Stimulated activated CD4-positive, alpha-beta T cell treated with anti-CD3 and anti-CD28 coated beads, Interleukin-12 subunit alpha, Interleukin-12 subunit beta, amount 100 ng/mL, for 24 hours (primary cell): ENCODE measurements at regions not wholly inside any gene's neighbourhood (a gene's known extent, or its start where the extent isn't known, plus 50 kb on each side); places are given as distances from the start of the nearest gene placed in this dataset.
"Not testable (repeated sequence)": the region's sequence is repeated elsewhere in the genome, so short reads cannot be mapped to it uniquely, and the experiment has no call there.

ENCODE experiments used
- DNase-seq, 2 experiments: peaks; one replicate each; pipeline ENCODE4 v3.0.0-alpha.2; 2020; ENCODE audit warnings: low read depth in 2 of 2

- no peak for DNase-seq
Observed at GRCh38 chr9:88596376-88596775, 61.4 kb downstream of the NXNL2 start.

- no peak for DNase-seq
Observed at GRCh38 chr9:88604836-88605511, 70.0 kb downstream of the NXNL2 start.

GRCh38 chr9:88605512-88606362, 70.8 kb downstream of the NXNL2 start:
- no peak for DNase-seq

- no peak for DNase-seq
Observed at GRCh38 chr9:88614359-88614758, 79.4 kb downstream of the NXNL2 start.

GRCh38 chr9:88623698-88624097, 88.7 kb downstream of the NXNL2 start:
- no peak for DNase-seq

GRCh38 chr9:88628114-88628513, 93.1 kb downstream of the NXNL2 start:
- DNase-seq: no peak

GRCh38 chr9:88628811-88629210, 93.8 kb downstream of the NXNL2 start:
- DNase-seq: no peak

GRCh38 chr9:88630574-88630973, 95.6 kb downstream of the NXNL2 start:
- DNase-seq: not testable (repeated sequence)

GRCh38 chr9:88635151-88635550, 100.2 kb downstream of the NXNL2 start:
- DNase-seq: no peak

GRCh38 chr9:88641456-88642240, 106.7 kb downstream of the NXNL2 start:
- DNase-seq: no peak

- DNase-seq: no peak
Observed at GRCh38 chr9:88642336-88642735, 107.4 kb downstream of the NXNL2 start.

GRCh38 chr9:88643931-88644330, 109.0 kb downstream of the NXNL2 start:
- no peak for DNase-seq

GRCh38 chr9:88645172-88645878, 110.3 kb downstream of the NXNL2 start:
- DNase-seq: no peak

GRCh38 chr9:88645879-88646199, 110.9 kb downstream of the NXNL2 start:
- DNase-seq: no peak

- DNase-seq: no peak
Observed at GRCh38 chr9:88646539-88647300, 111.7 kb downstream of the NXNL2 start.

- DNase-seq: no peak
Observed at GRCh38 chr9:88651682-88652633, 117.0 kb downstream of the NXNL2 start.

- DNase-seq: no peak
Observed at GRCh38 chr9:88652876-88653275, 117.9 kb downstream of the NXNL2 start.

GRCh38 chr9:88653406-88653805, 118.4 kb downstream of the NXNL2 start:
- DNase-seq: no peak

GRCh38 chr9:88653911-88654310, 118.9 kb downstream of the NXNL2 start:
- no peak for DNase-seq

- DNase-seq: no peak
Observed at GRCh38 chr9:88657893-88658292, 122.9 kb downstream of the NXNL2 start.
